ENCODE measurements at regions not wholly inside any gene's neighbourhood (a gene's known extent, or its start where the extent isn't known, plus 50 kb on each side); places are given as distances from the start of the nearest gene placed in this dataset.

DNA sequence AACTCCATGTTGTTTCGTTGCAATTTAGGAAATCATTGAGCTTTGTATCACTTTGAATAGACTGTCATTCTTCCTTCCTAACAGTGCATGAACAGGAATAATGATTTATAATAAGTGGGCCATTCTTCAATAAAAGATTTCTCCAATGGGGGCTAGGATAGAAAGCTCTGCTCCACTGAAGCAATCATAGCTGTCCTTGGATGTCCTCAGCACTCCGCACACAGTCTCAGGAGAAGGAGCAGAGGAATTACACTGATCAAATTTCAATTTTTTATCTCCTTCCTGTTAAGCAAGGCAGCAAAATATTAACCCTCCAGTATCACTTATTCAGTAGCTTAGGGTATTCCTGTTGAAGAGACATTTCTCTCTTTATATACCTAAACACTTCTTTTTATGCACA lies 532.7 kb upstream of the ST8SIA4 start:
- Histone ChIP-seq H3K27me3 (no peaks in the 10 kb centered on the region), H3K4me3 (no peak overlapping the region), H3K27ac (no peak overlapping the region), H3K4me1 (no peaks in the 10 kb centered on the region), H3K9me3 (no peaks in the 10 kb centered on the region), H3K36me3 (peaks cover 0 to 3% of the 10 kb centered on the region in 2 donors)
- no peak for TF ChIP-seq POLR2A (IDR thresholded peaks at IDR 0.05)
- TF ChIP-seq, protein P1, sequence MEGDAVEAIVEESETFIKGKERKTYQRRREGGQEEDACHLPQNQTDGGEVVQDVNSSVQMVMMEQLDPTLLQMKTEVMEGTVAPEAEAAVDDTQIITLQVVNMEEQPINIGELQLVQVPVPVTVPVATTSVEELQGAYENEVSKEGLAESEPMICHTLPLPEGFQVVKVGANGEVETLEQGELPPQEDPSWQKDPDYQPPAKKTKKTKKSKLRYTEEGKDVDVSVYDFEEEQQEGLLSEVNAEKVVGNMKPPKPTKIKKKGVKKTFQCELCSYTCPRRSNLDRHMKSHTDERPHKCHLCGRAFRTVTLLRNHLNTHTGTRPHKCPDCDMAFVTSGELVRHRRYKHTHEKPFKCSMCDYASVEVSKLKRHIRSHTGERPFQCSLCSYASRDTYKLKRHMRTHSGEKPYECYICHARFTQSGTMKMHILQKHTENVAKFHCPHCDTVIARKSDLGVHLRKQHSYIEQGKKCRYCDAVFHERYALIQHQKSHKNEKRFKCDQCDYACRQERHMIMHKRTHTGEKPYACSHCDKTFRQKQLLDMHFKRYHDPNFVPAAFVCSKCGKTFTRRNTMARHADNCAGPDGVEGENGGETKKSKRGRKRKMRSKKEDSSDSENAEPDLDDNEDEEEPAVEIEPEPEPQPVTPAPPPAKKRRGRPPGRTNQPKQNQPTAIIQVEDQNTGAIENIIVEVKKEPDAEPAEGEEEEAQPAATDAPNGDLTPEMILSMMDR (IDR thresholded peaks at IDR 0.05): no peak
- intact Hi-C loops (cut with DNase I; ENCODE audit: low total_unique reads): no loop called here
- DNase-seq: no peak

DNA sequence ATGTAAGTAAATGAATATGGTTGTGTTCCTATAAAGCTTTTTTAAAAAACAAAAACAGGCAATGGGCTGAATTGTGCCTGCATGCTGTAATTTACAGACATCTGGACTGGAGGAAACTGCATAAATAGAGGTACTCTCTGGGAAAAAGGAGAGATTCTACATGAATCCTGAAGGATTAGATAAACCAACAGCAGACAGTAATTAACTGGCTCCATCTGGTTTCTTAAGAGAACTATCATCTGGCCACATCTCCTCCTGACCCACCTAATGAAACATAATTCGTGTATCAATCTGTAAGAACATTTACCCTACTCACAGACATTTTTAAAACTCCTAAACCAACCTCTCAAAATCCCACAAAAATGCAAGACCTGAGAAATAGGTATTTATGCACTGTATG lies 528.1 kb upstream of the ST8SIA4 start:
- Histone ChIP-seq H3K4me1 (no peaks in the 10 kb centered on the region), H3K4me3 (no peak overlapping the region), H3K36me3 (no peaks in the 10 kb centered on the region), H3K27ac (no peak overlapping the region), H3K27me3 (no peaks in the 10 kb centered on the region), H3K9me3 (no peaks in the 10 kb centered on the region)
- DNase-seq: no peak
- TF ChIP-seq POLR2A (IDR thresholded peaks at IDR 0.05): no peak
- TF ChIP-seq, protein P1 (IDR thresholded peaks at IDR 0.05): no peak
- intact Hi-C loops (cut with DNase I; ENCODE audit: low total_unique reads): no loop called here

DNA sequence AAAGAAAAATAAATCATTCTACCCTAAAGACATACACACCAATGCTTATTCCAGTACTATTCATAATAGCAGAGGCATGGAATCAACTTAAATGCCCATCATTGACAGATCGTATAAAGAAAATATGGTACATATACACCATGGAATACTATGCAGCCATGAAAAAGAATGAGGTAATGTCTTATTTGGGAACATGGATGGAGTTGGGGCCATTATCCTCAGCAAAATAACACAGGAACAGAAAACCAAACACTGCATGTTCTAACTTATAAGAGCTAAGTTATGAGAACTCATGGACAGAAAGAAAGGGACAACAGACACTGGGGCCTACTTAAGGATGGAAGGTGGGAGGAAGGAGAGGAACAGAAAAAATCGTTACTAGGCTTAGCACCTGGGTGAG lies 527.5 kb upstream of the ST8SIA4 start:
- Histone ChIP-seq H3K4me1 (no peaks in the 10 kb centered on the region), H3K27ac (no peak overlapping the region), H3K9me3 (no peaks in the 10 kb centered on the region), H3K36me3 (no peaks in the 10 kb centered on the region), H3K27me3 (no peaks in the 10 kb centered on the region), H3K4me3 (no peak overlapping the region)
- DNase-seq: no peak
- TF ChIP-seq POLR2A (IDR thresholded peaks at IDR 0.05): no peak
- TF ChIP-seq, protein P1 (IDR thresholded peaks at IDR 0.05): no peak
- intact Hi-C loops (cut with DNase I; ENCODE audit: low total_unique reads): no loop called here

DNA sequence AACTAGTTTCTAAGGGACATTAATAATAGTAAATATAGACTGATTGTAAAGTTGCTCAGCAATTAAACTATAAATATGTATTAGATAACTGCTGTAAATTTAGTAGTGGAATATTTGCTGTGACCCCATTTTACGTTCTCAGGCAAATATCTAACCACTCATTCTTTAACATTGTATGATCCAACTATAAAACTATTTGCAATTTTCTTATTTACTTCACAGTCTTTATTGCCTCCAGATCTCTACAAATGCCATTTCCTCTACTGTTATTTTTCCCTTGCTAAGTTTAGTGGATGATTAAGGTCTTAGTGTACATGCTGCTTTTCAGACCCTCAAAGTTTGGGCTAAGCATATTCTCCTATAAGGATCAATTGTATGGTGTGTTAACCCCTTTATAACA lies 526.2 kb upstream of the ST8SIA4 start:
- intact Hi-C loops (cut with DNase I; ENCODE audit: low total_unique reads): no loop called here
- no peaks in the 10 kb centered on the region for H3K36me3 ChIP-seq
- H3K27ac ChIP-seq: no peak overlapping the region
- no peak for TF ChIP-seq POLR2A (IDR thresholded peaks at IDR 0.05)
- no peak for DNase-seq
- H3K4me1 ChIP-seq: no peaks in the 10 kb centered on the region
- H3K27me3 ChIP-seq: no peaks in the 10 kb centered on the region
- no peak overlapping the region for H3K4me3 ChIP-seq
- no peaks in the 10 kb centered on the region for H3K9me3 ChIP-seq

DNA sequence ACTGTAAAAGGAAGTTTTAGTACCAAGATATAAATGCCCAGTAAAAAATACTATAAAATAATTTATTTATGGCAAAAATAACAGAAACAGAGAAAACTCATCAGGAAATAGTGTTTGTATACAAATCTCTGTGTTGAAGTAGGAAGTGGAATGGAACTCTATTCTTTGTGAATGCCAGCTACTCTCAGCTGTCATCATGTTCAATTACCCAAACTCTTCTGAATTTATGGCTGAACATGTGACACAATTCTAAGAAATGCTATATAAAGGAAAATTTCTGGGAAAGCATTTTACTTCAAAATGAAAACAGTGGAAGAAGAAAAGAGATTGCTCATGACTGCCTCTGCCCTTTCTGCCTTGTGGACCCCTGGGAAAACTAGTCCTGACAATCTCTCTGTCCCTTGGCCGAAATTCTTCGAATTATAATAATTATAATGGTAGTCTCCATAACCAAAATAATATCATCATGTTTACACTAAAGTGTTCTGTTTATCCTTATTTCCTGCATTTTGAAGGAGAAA lies 522.3 kb upstream of the ST8SIA4 start:
- intact Hi-C loops (cut with DNase I; ENCODE audit: low total_unique reads): no loop called here
- Histone ChIP-seq H3K27me3 (no peaks in the 10 kb centered on the region), H3K4me1 (no peaks in the 10 kb centered on the region), H3K9me3 (no peaks in the 10 kb centered on the region), H3K27ac (no peak overlapping the region), H3K36me3 (no peaks in the 10 kb centered on the region), H3K4me3 (no peak overlapping the region)
- no peak for DNase-seq
- TF ChIP-seq, protein P1 (IDR thresholded peaks at IDR 0.05): no peak
- no peak for TF ChIP-seq POLR2A (IDR thresholded peaks at IDR 0.05)

Data from uterus (tissue), 3 donors.